OCI-LY7 (cell line): ENCODE measurements at regions not wholly inside any gene's neighbourhood (a gene's known extent, or its start where the extent isn't known, plus 50 kb on each side); places are given as distances from the start of the nearest gene placed in this dataset.

ENCODE experiments used
- EZH2phosphoT487 ChIP-seq: fragments of 200-600 bp; sonication (generic); IDR thresholded peaks from 2 replicates; pipeline ENCODE4 v1.6.1; 2018; ENCODE audit warnings: low read depth, borderline replicate concordance, mild to moderate bottlenecking, mixed run types, antibody characterized with exemption, low read length, moderate library complexity, mixed read lengths
- TF ChIP-seq, protein P1 (sequence below): fragments of 200-600 bp; sonication (generic); conservative IDR thresholded peaks from 2 replicates; pipeline ENCODE4 v1.5.1; 2014; ENCODE audit warnings: mild to moderate bottlenecking, antibody characterized with exemption, low read length, moderate library complexity, mixed read lengths

DNA sequence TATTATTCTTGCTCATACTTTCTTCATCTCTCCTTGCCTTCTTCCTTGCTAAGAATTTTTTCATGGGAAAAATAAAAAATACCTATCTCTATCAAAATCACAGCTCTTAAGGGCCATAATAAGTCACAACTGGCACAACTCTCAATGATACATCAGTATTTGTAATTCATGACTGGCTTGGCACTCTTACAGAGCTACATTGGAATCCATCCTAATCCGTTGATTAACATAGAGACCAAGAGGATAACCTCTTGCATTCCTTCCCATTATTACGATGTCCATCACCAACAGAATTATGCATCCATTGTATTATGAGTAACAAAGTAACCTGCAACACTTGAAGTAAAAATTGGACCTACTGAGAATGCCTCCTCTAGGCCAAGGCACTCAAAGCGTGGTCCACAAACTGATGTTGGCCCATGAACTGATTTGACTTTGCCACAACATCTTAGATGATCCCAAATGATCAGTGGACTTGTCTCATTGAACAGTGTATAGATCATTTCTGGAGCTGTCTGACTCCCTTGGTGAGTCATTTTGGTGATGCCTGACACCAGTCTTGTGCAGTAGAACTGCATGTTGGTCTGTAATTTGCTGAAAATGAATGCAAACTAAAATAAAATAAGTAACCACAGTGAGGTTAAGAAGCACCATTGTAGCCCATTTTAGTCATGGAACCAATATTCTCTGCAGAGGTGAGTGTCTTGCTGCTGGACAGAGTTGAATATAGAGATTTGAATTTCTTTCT lies 163.2 kb downstream of the AXIN2 start:
- TF ChIP-seq, protein P1, sequence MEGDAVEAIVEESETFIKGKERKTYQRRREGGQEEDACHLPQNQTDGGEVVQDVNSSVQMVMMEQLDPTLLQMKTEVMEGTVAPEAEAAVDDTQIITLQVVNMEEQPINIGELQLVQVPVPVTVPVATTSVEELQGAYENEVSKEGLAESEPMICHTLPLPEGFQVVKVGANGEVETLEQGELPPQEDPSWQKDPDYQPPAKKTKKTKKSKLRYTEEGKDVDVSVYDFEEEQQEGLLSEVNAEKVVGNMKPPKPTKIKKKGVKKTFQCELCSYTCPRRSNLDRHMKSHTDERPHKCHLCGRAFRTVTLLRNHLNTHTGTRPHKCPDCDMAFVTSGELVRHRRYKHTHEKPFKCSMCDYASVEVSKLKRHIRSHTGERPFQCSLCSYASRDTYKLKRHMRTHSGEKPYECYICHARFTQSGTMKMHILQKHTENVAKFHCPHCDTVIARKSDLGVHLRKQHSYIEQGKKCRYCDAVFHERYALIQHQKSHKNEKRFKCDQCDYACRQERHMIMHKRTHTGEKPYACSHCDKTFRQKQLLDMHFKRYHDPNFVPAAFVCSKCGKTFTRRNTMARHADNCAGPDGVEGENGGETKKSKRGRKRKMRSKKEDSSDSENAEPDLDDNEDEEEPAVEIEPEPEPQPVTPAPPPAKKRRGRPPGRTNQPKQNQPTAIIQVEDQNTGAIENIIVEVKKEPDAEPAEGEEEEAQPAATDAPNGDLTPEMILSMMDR, result no peak
- no peak for TF ChIP-seq EZH2phosphoT487
